ENCODE measurements at regions not wholly inside any gene's neighbourhood (a gene's known extent, or its start where the extent isn't known, plus 50 kb on each side); places are given as distances from the start of the nearest gene placed in this dataset.

- Mint-ChIP-seq H3K36me3 (ENCODE audit: insufficient read depth, unreplicated experiment) (no peaks in the 10 kb centered on the region), H3K27me3 (ENCODE audit: insufficient read depth, unreplicated experiment) (no peaks in the 10 kb centered on the region), H3K9me3 (ENCODE audit: unreplicated experiment) (peaks cover 13% of the 10 kb centered on the region), H3K4me1 (ENCODE audit: low read depth, unreplicated experiment) (peaks cover 12% of the 10 kb centered on the region), H3K27ac (ENCODE audit: unreplicated experiment) (peak overlapping the region; percentile 63), H3K4me3 (ENCODE audit: unreplicated experiment) (no peak overlapping the region)
- no peaks in the 10 kb centered on the region for H3K9me3 ChIP-seq
- H3K4me1 ChIP-seq: peaks cover 14% of the 10 kb centered on the region
- no peak for TF ChIP-seq CTCF (IDR thresholded peaks at IDR 0.05; ENCODE audit: insufficient read depth in 1 of 2, low read depth in 1 of 2, low read length in 1 of 2, severe bottlenecking in 1 of 2, unreplicated experiment in 1 of 2)
- no TSS peak for BruUV-seq (replicated peaks)
- H3K4me3 ChIP-seq (ENCODE audit: low read depth, low read length): no peak overlapping the region
- ChIA-PET POLR2A (no interaction called here), CTCF (no interaction called here)
- no peak for DNase-seq
- H3K36me3 ChIP-seq (ENCODE audit: control insufficient read depth, insufficient read depth, low read length): no peaks in the 10 kb centered on the region
- H3K27me3 ChIP-seq (replicated peaks; ENCODE audit: control insufficient read depth, insufficient read depth, low read length): no peaks in the 10 kb centered on the region
- intact Hi-C loops (cut with micrococcal nuclease; ENCODE audit: unreplicated experiment): loop anchor here (10.0 kb wide), 1 partner anchor 578 kb away; no protein-coding TSS in a partner anchor
These were observed 103.4 kb upstream of the MAOA start for GRCh38 chrX:43552703-43553102.

- H3K9me3 Mint-ChIP-seq (ENCODE audit: unreplicated experiment): peaks cover 7% of the 10 kb centered on the region
- Histone ChIP-seq H3K4me3 (ENCODE audit: low read depth, low read length) (no peak overlapping the region), H3K27me3 (replicated peaks; ENCODE audit: control insufficient read depth, insufficient read depth, low read length) (no peaks in the 10 kb centered on the region), H3K36me3 (ENCODE audit: control insufficient read depth, insufficient read depth, low read length) (no peaks in the 10 kb centered on the region), H3K9me3 (no peaks in the 10 kb centered on the region), H3K4me1 (peaks cover 14% of the 10 kb centered on the region)
- BruUV-seq (replicated peaks): no TSS peak
- POLR2A ChIA-PET: no interaction called here
- peaks cover 12% of the 10 kb centered on the region for H3K4me1 Mint-ChIP-seq (ENCODE audit: low read depth, unreplicated experiment)
- CTCF ChIA-PET: no interaction called here
- H3K4me3 Mint-ChIP-seq (ENCODE audit: unreplicated experiment): no peak overlapping the region
- no peaks in the 10 kb centered on the region for H3K27me3 Mint-ChIP-seq (ENCODE audit: insufficient read depth, unreplicated experiment)
- intact Hi-C loops (cut with micrococcal nuclease; ENCODE audit: unreplicated experiment): loop anchor here (10.0 kb wide), 1 partner anchor 578 kb away; no protein-coding TSS in a partner anchor
- H3K36me3 Mint-ChIP-seq (ENCODE audit: insufficient read depth, unreplicated experiment): no peaks in the 10 kb centered on the region
- TF ChIP-seq CTCF (IDR thresholded peaks at IDR 0.05; ENCODE audit: insufficient read depth in 1 of 2, low read depth in 1 of 2, low read length in 1 of 2, severe bottlenecking in 1 of 2, unreplicated experiment in 1 of 2): no peak
- no peak for DNase-seq
- H3K27ac Mint-ChIP-seq (ENCODE audit: unreplicated experiment): peak overlapping the region; percentile 63
These were observed 102.8 kb upstream of the MAOA start for GRCh38 chrX:43553257-43553656.

- no peak for DNase-seq
- TF ChIP-seq CTCF (IDR thresholded peaks at IDR 0.05; ENCODE audit: insufficient read depth in 1 of 2, low read depth in 1 of 2, low read length in 1 of 2, severe bottlenecking in 1 of 2, unreplicated experiment in 1 of 2): no peak
- no peaks in the 10 kb centered on the region for H3K27me3 Mint-ChIP-seq (ENCODE audit: insufficient read depth, unreplicated experiment)
- no peak overlapping the region for H3K4me3 Mint-ChIP-seq (ENCODE audit: unreplicated experiment)
- no peak overlapping the region for H3K4me3 ChIP-seq (ENCODE audit: low read depth, low read length)
- no peaks in the 10 kb centered on the region for H3K9me3 Mint-ChIP-seq (ENCODE audit: unreplicated experiment)
- no peaks in the 10 kb centered on the region for H3K27me3 ChIP-seq (replicated peaks; ENCODE audit: control insufficient read depth, insufficient read depth, low read length)
- ChIA-PET POLR2A (no interaction called here), CTCF (no interaction called here)
- H3K36me3 ChIP-seq (ENCODE audit: control insufficient read depth, insufficient read depth, low read length): no peaks in the 10 kb centered on the region
- no peaks in the 10 kb centered on the region for H3K9me3 ChIP-seq
- BruUV-seq (replicated peaks): no TSS peak
- peaks cover 14% of the 10 kb centered on the region for H3K4me1 ChIP-seq
- no peak overlapping the region for H3K27ac Mint-ChIP-seq (ENCODE audit: unreplicated experiment)
- H3K4me1 Mint-ChIP-seq (ENCODE audit: low read depth, unreplicated experiment): peaks cover 12% of the 10 kb centered on the region
- H3K36me3 Mint-ChIP-seq (ENCODE audit: insufficient read depth, unreplicated experiment): no peaks in the 10 kb centered on the region
- intact Hi-C loops (cut with micrococcal nuclease; ENCODE audit: unreplicated experiment): loop anchor here (10.0 kb wide), 1 partner anchor 581 kb away; no protein-coding TSS in a partner anchor
These were observed 99.9 kb upstream of the MAOA start for GRCh38 chrX:43556207-43556606.

All from Caco-2 (cell line).